ENCODE measurements at regions not wholly inside any gene's neighbourhood (a gene's known extent, or its start where the extent isn't known, plus 50 kb on each side); places are given as distances from the start of the nearest gene placed in this dataset.

GRCh38 chr3:70748593-70748992, 436.2 kb upstream of the MDFIC2 start:
- no peak for TF ChIP-seq SMC3 (conservative IDR thresholded peaks at IDR 0.05; ENCODE audit: insufficient read depth, low read depth, low read length)
- TF ChIP-seq CTCF (IDR thresholded peaks at IDR 0.05 in 2 of 3, conservative IDR thresholded peaks at IDR 0.05 in 1 of 3; ENCODE audit: insufficient read depth in 2 of 3, low read depth in 1 of 3, low read length in 3 of 3): no peak
- TF ChIP-seq DEAF1 (CRISPR knock-in tag; IDR thresholded peaks at IDR 0.05): no peak
- TF ChIP-seq ZNF146 (CRISPR knock-in tag; IDR thresholded peaks at IDR 0.05; ENCODE audit: unreplicated experiment): no peak
- no peak for TF ChIP-seq ZNF589 (CRISPR knock-in tag; IDR thresholded peaks at IDR 0.05; ENCODE audit: low read depth)
- TF ChIP-seq KDM1A (IDR thresholded peaks at IDR 0.05): no peak
- TF ChIP-seq TBP (optimal IDR thresholded peaks at IDR 0.05; ENCODE audit: low read depth, low read length): no peak
